IPS-15b (cell line): ENCODE measurements at regions not wholly inside any gene's neighbourhood (a gene's known extent, or its start where the extent isn't known, plus 50 kb on each side); places are given as distances from the start of the nearest gene placed in this dataset.

Experiments used
- H3K27me3 ChIP-seq: one replicate; pipeline ENCODE4 v1.6.1; 2013; ENCODE audit warnings: low read length; ENCODE audit not compliant: control insufficient read depth, insufficient read depth
- H3K36me3 ChIP-seq: one replicate; pipeline ENCODE4 v1.6.1; 2013; ENCODE audit warnings: low read length; ENCODE audit not compliant: control insufficient read depth, insufficient read depth
- H3K4me1 ChIP-seq: one replicate; pipeline ENCODE4 v1.6.1; 2013; ENCODE audit warnings: mild to moderate bottlenecking, low read length; ENCODE audit not compliant: control insufficient read depth, insufficient read depth
- H3K4me3 ChIP-seq: one replicate; pipeline ENCODE4 v1.5.1; 2013; ENCODE audit warnings: low read depth, low read length
- H3K9ac ChIP-seq: one replicate; pipeline ENCODE4 v1.6.1; 2013; ENCODE audit warnings: low read depth, mild to moderate bottlenecking, low read length
- H3K9me3 ChIP-seq: one replicate; pipeline ENCODE4 v1.6.1; 2013; ENCODE audit warnings: mild to moderate bottlenecking, low read length; ENCODE audit not compliant: control insufficient read depth, insufficient read depth

DNA sequence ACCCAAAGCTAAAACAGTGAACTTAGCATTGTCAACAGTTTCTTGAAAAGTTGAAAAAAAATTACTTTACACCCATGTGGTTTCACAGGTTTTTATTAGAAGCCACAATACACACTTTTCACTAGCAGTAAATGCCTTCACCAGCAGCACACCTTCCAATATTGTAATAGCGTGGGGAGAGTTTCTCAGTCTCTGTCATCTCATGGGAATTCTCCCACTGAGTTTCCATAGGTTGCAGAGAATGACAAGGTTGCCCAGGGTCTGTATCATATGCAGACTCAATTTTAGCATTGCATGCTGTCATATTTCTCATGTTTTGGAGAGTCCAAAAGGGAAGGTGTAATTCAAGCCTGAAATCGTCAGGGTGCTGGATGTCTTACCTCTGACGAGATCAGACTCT, 486.1 kb upstream of the TENM3 start:
- no peaks in the 10 kb centered on the region for H3K27me3 ChIP-seq

GRCh38 chr4:181757910-181758660, 485.1 kb upstream of the TENM3 start:
- H3K27me3 ChIP-seq = no peaks in the 10 kb centered on the region
- H3K9me3 ChIP-seq = no peaks in the 10 kb centered on the region
- no peak overlapping the region for H3K9ac ChIP-seq
- H3K4me1 ChIP-seq = peaks cover 6% of the 10 kb centered on the region
- no peaks in the 10 kb centered on the region for H3K36me3 ChIP-seq
- no peak overlapping the region for H3K4me3 ChIP-seq

More for the DNA sequence above, 486.1 kb upstream of the TENM3 start:
- peaks cover 6% of the 10 kb centered on the region for H3K4me1 ChIP-seq
- no peak overlapping the region for H3K4me3 ChIP-seq
- H3K36me3 ChIP-seq = no peaks in the 10 kb centered on the region
- no peaks in the 10 kb centered on the region for H3K9me3 ChIP-seq
- no peak overlapping the region for H3K9ac ChIP-seq

DNA sequence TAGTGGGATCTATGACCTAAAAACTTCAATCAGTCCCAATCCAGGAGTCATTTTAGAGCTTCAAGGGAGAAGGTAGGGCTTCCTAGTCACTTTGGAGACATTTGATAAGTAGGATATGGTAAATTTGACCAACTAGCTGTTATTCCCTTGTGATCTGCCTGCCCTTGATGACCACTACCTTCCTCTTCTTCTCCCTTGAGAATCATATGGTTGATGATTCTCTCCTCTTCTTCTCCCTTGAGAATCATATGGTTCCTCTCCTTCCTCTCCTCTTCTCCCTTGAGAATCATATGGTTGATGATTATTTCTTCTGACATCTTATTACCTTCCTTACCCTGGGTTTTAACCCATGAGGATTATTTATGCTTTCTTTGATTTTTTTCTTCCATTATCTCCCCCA, 482.6 kb upstream of the TENM3 start:
- Histone ChIP-seq H3K9me3 (no peaks in the 10 kb centered on the region), H3K9ac (no peak overlapping the region), H3K36me3 (no peaks in the 10 kb centered on the region), H3K4me3 (no peak overlapping the region), H3K27me3 (no peaks in the 10 kb centered on the region), H3K4me1 (peaks cover 6% of the 10 kb centered on the region)

DNA sequence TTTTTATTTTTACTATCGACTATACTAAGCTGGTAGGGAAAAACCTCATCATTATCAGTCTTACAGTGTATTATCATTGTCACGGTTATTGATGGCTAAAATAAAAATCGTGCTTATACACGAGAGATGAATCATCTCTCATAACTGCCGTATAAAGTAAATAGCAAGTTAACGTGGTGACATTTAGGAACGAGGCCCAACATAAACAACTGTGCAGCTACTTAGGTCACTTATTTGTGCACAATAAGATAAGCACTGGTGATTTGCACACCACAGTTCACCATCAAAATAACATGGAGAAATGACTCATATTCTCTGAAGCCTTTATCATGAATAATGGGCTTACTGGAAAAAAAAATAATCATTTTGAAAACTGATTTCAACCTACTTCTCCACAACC, 482.0 kb upstream of the TENM3 start:
- Histone ChIP-seq H3K9me3 (no peaks in the 10 kb centered on the region), H3K27me3 (no peaks in the 10 kb centered on the region), H3K9ac (no peak overlapping the region), H3K4me3 (no peak overlapping the region), H3K36me3 (no peaks in the 10 kb centered on the region), H3K4me1 (peaks cover 6% of the 10 kb centered on the region)

DNA sequence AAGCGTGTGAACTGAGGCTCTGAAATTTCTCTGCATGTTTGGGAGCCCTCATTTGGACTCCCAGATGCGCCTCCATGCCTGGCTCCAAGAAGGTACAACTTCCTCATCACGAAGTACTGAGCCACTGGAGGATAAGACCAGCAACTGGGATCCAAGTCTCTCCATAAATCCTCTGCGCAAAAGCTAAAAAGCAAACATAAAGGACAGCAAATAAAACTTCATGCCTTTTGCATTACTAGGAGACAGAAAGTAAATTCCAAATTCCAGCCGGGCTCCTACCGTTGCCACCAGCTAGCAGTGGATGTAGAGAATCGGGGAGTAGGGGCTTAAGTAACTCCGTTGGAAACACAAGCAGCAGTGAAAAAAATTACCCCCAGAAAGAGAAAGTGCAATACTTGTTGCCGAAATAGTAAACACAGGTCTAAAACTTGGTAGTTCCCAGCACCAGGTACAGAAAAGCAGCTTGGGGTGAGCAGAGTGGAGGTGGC, 477.1 kb upstream of the TENM3 start:
- Histone ChIP-seq H3K4me3 (no peak overlapping the region), H3K27me3 (no peaks in the 10 kb centered on the region), H3K4me1 (no peaks in the 10 kb centered on the region), H3K9ac (no peak overlapping the region), H3K36me3 (no peaks in the 10 kb centered on the region), H3K9me3 (no peaks in the 10 kb centered on the region)

GRCh38 chr4:181770971-181771370, 472.2 kb upstream of the TENM3 start:
- Histone ChIP-seq H3K9me3 (no peaks in the 10 kb centered on the region), H3K36me3 (no peaks in the 10 kb centered on the region), H3K4me3 (no peak overlapping the region), H3K27me3 (no peaks in the 10 kb centered on the region), H3K4me1 (no peaks in the 10 kb centered on the region), H3K9ac (no peak overlapping the region)

DNA sequence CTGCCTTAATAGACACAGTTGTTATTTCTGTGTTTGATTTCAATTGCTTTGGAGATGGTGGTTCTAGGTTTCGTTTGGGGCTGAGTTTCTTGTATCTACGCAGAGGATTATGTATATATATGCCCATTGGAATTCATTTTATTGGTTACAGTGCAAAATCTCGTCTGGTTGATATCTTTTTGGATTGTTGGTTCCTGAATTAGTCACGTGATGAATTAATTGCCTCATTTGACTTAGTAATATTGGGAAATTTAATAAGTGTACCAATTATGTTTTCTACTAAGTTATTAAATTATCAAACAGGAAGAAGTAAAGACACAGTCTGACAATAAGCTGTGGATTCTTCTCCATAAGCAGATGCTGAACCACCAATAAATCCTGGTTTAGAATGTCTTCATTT, 467.9 kb upstream of the TENM3 start:
- Histone ChIP-seq H3K9ac (no peak overlapping the region), H3K9me3 (no peaks in the 10 kb centered on the region), H3K4me3 (no peak overlapping the region), H3K27me3 (no peaks in the 10 kb centered on the region), H3K4me1 (no peaks in the 10 kb centered on the region), H3K36me3 (no peaks in the 10 kb centered on the region)

- H3K4me3 ChIP-seq = no peak overlapping the region
- no peaks in the 10 kb centered on the region for H3K9me3 ChIP-seq
- no peaks in the 10 kb centered on the region for H3K36me3 ChIP-seq
- no peaks in the 10 kb centered on the region for H3K27me3 ChIP-seq
- no peaks in the 10 kb centered on the region for H3K4me1 ChIP-seq
- no peak overlapping the region for H3K9ac ChIP-seq
These were observed 466.7 kb upstream of the TENM3 start for GRCh38 chr4:181776264-181777054.

DNA sequence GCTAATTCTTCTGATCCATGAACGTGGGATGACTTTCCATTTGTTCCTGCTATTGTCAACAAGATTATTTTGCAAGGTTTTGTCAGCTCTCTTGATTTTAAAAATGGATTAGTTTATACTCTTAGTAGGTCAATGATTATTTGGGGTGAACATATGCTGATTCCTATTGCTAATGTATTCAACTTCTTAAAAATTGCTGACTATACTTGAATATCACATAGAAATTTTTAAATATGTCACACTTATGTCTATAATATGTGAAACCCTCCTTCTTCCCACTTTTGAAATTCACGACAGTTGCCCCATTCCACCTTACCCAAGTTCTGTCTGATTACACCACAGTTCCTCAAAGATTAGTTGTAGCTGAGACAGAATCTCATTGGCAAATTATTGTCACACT, 465.7 kb upstream of the TENM3 start:
- no peaks in the 10 kb centered on the region for H3K36me3 ChIP-seq
- no peaks in the 10 kb centered on the region for H3K4me1 ChIP-seq
- no peaks in the 10 kb centered on the region for H3K9me3 ChIP-seq

GRCh38 chr4:181784881-181785280, 458.3 kb upstream of the TENM3 start:
- H3K9me3 ChIP-seq = no peaks in the 10 kb centered on the region
- no peaks in the 10 kb centered on the region for H3K4me1 ChIP-seq
- no peaks in the 10 kb centered on the region for H3K36me3 ChIP-seq
- no peaks in the 10 kb centered on the region for H3K27me3 ChIP-seq
- H3K9ac ChIP-seq = no peak overlapping the region
- no peak overlapping the region for H3K4me3 ChIP-seq

More for the DNA sequence above, 465.7 kb upstream of the TENM3 start:
- Histone ChIP-seq H3K4me3 (no peak overlapping the region), H3K27me3 (no peaks in the 10 kb centered on the region), H3K9ac (no peak overlapping the region)

DNA sequence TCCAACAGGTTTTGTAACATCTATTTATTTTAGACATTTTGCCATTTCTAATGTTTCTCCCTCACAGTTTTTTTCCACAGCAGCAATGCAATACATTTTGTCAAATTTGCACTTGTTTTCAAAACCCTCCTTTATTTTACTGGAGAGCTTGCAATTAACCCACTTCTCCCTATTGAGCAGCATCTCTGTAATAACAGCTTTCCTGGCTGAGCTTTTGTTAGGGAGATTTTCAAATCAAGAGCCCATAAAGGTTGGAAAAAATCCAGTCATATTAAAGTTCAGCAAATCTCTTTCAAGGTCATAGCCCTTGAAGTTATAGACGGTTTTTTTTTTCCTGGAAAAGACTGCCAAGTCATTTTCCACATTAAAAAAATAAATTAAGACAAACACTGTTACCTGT, 450.6 kb upstream of the TENM3 start:
- no peaks in the 10 kb centered on the region for H3K9me3 ChIP-seq
- H3K36me3 ChIP-seq = no peaks in the 10 kb centered on the region

DNA sequence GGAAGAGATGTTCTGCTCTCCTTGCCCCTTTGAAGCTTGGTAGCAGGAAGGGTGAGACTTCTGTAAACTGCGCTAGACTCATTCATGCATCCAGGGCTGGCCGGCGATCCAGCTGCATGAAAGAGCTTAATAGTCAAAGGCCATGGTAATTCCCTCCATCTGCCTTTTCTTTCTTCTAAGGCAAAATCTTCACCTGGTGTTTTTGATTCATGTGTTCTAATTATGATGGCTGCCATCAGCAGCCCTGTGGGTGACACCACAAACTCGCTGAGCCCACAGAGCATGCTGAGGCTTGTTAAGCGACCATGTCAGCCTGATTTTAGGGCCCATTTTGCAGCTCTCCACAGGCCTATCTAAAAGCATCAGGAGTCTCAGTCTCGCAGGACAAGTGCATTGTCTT, 450.1 kb upstream of the TENM3 start:
- H3K4me1 ChIP-seq = peaks cover 8% of the 10 kb centered on the region
- no peaks in the 10 kb centered on the region for H3K27me3 ChIP-seq
- no peak overlapping the region for H3K4me3 ChIP-seq
- H3K36me3 ChIP-seq = no peaks in the 10 kb centered on the region
- no peak overlapping the region for H3K9ac ChIP-seq
- no peaks in the 10 kb centered on the region for H3K9me3 ChIP-seq

More for the DNA sequence above, 450.6 kb upstream of the TENM3 start:
- Histone ChIP-seq H3K4me3 (no peak overlapping the region), H3K4me1 (peaks cover 8% of the 10 kb centered on the region), H3K9ac (no peak overlapping the region), H3K27me3 (no peaks in the 10 kb centered on the region)
